SH-SY5Y (cell line): ENCODE measurements at regions not wholly inside any gene's neighbourhood (a gene's known extent, or its start where the extent isn't known, plus 50 kb on each side); places are given as distances from the start of the nearest gene placed in this dataset.

Experiments
- GATA2 ChIP-seq: IDR thresholded peaks from 2 replicates; pipeline ENCODE4 v1.6.1; 2011; ENCODE audit warnings: mild to moderate bottlenecking, low read depth, low read length
- GATA3 ChIP-seq: IDR thresholded peaks from 2 replicates; pipeline ENCODE4 v1.6.1; 2011; ENCODE audit warnings: low read depth, mild to moderate bottlenecking, low read length, moderate library complexity

- TF ChIP-seq GATA2 = no peak
- no peak for TF ChIP-seq GATA3
These were observed 124.2 kb upstream of the SATB2 start for GRCh38 chr2:199581935-199582360.
